Ovary (tissue), 3 donors: ENCODE measurements at regions not wholly inside any gene's neighbourhood (a gene's known extent, or its start where the extent isn't known, plus 50 kb on each side); places are given as distances from the start of the nearest gene placed in this dataset.

Experiments used
- EP300 ChIP-seq: sonication (generic); formaldehyde crosslinking; IDR thresholded peaks from one replicate; pipeline ENCODE4 v1.6.1; 2017; ENCODE audit warnings: antibody characterized with exemption
- POLR2A ChIP-seq: fragments of 450-650 bp; IDR thresholded peaks from one replicate; pipeline ENCODE4 v1.6.1; 2017; ENCODE audit warnings: antibody characterized with exemption, mild to moderate bottlenecking, moderate library complexity
- TF ChIP-seq, protein P1 (sequence below), 3 donors: fragments of 450-650 bp in 2 of 3; fragments of 200-600 bp in 1 of 3; IDR thresholded peaks; one replicate each; pipeline versions ENCODE4 v1.5.1 to v1.8.0; 2016 to 2022; ENCODE audit warnings: antibody characterized with exemption in 3 of 3, mild to moderate bottlenecking in 1 of 3
- donor health status: DM: no; HTN: no; CAD: no.

DNA sequence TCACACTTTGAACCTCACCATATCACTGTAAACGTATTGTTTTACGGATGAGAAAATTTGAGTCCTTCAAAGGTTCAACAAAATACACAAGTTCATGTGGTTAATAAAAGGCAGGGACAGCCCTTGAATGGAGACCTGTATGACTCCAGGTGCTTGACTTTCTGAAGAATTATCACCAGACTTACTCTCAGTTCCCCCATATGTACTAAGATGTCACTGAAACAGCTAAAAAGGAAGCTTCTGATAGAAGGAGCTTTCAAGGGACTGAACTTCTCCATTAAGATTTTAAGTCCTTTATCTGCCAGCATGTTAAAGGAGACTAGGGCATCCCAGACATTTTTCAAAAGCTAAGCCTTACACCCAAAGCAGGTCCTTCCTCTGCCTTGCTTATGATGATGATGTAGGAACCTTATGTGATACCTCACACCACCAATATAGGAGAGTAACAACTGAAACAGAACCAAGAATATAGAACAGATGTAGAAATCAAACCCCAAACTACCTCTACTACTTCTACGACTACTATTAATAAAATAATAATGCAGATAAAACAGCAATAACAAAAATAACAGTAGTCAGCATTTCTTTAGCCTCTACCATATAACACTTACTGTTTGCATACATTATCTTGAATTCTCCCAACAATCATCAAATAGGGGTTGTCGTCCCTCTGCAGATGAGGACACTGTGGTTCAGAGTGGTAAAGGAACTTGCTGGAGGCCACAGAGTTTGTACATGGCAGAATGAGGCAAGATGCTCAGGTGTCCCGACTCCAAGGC is 273.9 kb downstream of the ELAVL2 start:
- TF ChIP-seq POLR2A = no peak
- TF ChIP-seq, protein P1, sequence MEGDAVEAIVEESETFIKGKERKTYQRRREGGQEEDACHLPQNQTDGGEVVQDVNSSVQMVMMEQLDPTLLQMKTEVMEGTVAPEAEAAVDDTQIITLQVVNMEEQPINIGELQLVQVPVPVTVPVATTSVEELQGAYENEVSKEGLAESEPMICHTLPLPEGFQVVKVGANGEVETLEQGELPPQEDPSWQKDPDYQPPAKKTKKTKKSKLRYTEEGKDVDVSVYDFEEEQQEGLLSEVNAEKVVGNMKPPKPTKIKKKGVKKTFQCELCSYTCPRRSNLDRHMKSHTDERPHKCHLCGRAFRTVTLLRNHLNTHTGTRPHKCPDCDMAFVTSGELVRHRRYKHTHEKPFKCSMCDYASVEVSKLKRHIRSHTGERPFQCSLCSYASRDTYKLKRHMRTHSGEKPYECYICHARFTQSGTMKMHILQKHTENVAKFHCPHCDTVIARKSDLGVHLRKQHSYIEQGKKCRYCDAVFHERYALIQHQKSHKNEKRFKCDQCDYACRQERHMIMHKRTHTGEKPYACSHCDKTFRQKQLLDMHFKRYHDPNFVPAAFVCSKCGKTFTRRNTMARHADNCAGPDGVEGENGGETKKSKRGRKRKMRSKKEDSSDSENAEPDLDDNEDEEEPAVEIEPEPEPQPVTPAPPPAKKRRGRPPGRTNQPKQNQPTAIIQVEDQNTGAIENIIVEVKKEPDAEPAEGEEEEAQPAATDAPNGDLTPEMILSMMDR (IDR thresholded peaks at IDR 0.05) = no peak
- TF ChIP-seq EP300 = no peak
